Neuronal stem cell (in vitro differentiated cells): ENCODE measurements at regions not wholly inside any gene's neighbourhood (a gene's known extent, or its start where the extent isn't known, plus 50 kb on each side); places are given as distances from the start of the nearest gene placed in this dataset.

Source experiments
- DNase-seq: peaks from one replicate; pipeline ENCODE4 v3.0.0-alpha.2; 2013; ENCODE audit warnings: low spot score
- H2AFZ ChIP-seq: one replicate; pipeline ENCODE4 v1.6.1; 2013; ENCODE audit warnings: mild to moderate bottlenecking, low read length, inconsistent platforms
- H2AK5ac ChIP-seq: 2 replicates; pipeline ENCODE4 v1.6.1; 2013; ENCODE audit warnings: low read depth, mild to moderate bottlenecking, inconsistent platforms, low read length, moderate library complexity, mixed read lengths
- H2BK120ac ChIP-seq: 2 replicates; pipeline ENCODE4 v1.6.1; 2013; ENCODE audit warnings: low read depth, mild to moderate bottlenecking, inconsistent platforms, low read length, moderate library complexity, mixed read lengths
- H2BK12ac ChIP-seq: one replicate; pipeline ENCODE4 v1.6.1; 2013; ENCODE audit warnings: low read length, inconsistent platforms
- H2BK15ac ChIP-seq: 2 replicates; pipeline ENCODE4 v1.6.1; 2013; ENCODE audit warnings: mild to moderate bottlenecking, low read length, inconsistent platforms, mixed read lengths
- H2BK5ac ChIP-seq: one replicate; pipeline ENCODE4 v1.6.1; 2013; ENCODE audit warnings: inconsistent platforms, mild to moderate bottlenecking, low read length, moderate library complexity
- H3K14ac ChIP-seq: one replicate; pipeline ENCODE4 v1.6.1; 2013; ENCODE audit warnings: low read length, inconsistent platforms
- H3K18ac ChIP-seq: 2 replicates; pipeline ENCODE4 v1.6.1; 2013; ENCODE audit warnings: low read length, inconsistent platforms
- H3K23ac ChIP-seq: 2 replicates; pipeline ENCODE4 v1.6.1; 2013; ENCODE audit warnings: low read depth, mild to moderate bottlenecking, mixed read lengths, low read length, inconsistent platforms; ENCODE audit not compliant: poor library complexity
- H3K27ac ChIP-seq: replicated peaks from 3 replicates; pipeline ENCODE4 v1.5.1; 2013; ENCODE audit warnings: low read length, inconsistent platforms
- H3K27me3 ChIP-seq, 3 experiments: 2 replicates each; pipeline ENCODE4 v1.6.1; 2013; ENCODE audit warnings: low read length in 3 of 3, mild to moderate bottlenecking in 2 of 3, inconsistent platforms in 1 of 3, low read depth in 1 of 3, mixed read lengths in 1 of 3, moderate library complexity in 1 of 3; ENCODE audit not compliant: control insufficient read depth in 3 of 3, insufficient read depth in 3 of 3
- H3K36me3 ChIP-seq, 2 donors: replicated peaks in 1 of 2; 2 replicates each; pipeline ENCODE4 v1.6.1; 2013; ENCODE audit warnings: low read length in 2 of 2; ENCODE audit not compliant: control insufficient read depth in 2 of 2, insufficient read depth in 2 of 2
- H3K4ac ChIP-seq: 2 replicates; pipeline ENCODE4 v1.6.1; 2013; ENCODE audit warnings: inconsistent platforms, mild to moderate bottlenecking, low read length, moderate library complexity
- H3K4me1 ChIP-seq, 2 donors: 1 replicate in 1 of 2; 2 replicates in 1 of 2; pipeline ENCODE4 v1.6.1; 2013; ENCODE audit warnings: low read length in 2 of 2, low read depth in 1 of 2; ENCODE audit not compliant: control insufficient read depth in 2 of 2, insufficient read depth in 1 of 2
- H3K4me2 ChIP-seq: one replicate; pipeline ENCODE4 v1.6.1; 2013; ENCODE audit warnings: mild to moderate bottlenecking, low read length, inconsistent platforms; ENCODE audit not compliant: insufficient read depth, poor library complexity, severe bottlenecking
- H3K4me3 ChIP-seq, 2 donors: 2 replicates each; pipeline ENCODE4 v1.5.1; 2013; ENCODE audit warnings: low read length in 2 of 2, mild to moderate bottlenecking in 2 of 2, inconsistent platforms in 1 of 2, moderate library complexity in 1 of 2
- H3K79me1 ChIP-seq: one replicate; pipeline ENCODE4 v1.6.1; 2013; ENCODE audit warnings: low read depth, mild to moderate bottlenecking, inconsistent platforms, low read length, moderate library complexity
- H3K9ac ChIP-seq: one replicate; pipeline ENCODE4 v1.6.1; 2013; ENCODE audit warnings: mild to moderate bottlenecking, low read depth, low read length, inconsistent platforms; ENCODE audit not compliant: poor library complexity
- H3K9me3 ChIP-seq, 2 donors: replicated peaks in 1 of 2; 2 replicates each; pipeline versions ENCODE3 to v1.6.1; 2013; ENCODE audit warnings: low read length in 2 of 2, mild to moderate bottlenecking in 2 of 2, inconsistent platforms in 1 of 2, low read depth in 1 of 2, mixed read lengths in 1 of 2, moderate library complexity in 1 of 2; ENCODE audit not compliant: control insufficient read depth in 2 of 2, insufficient read depth in 1 of 2
- H4K8ac ChIP-seq: one replicate; pipeline ENCODE4 v1.6.1; 2013; ENCODE audit warnings: low read depth, mild to moderate bottlenecking, inconsistent platforms, low read length, moderate library complexity
- H4K91ac ChIP-seq: one replicate; pipeline ENCODE4 v1.6.1; 2013; ENCODE audit warnings: low read length, low read depth, mild to moderate bottlenecking, inconsistent platforms; ENCODE audit not compliant: poor library complexity
- WGBS, 2 donors: extraction: QIAGEN DNeasy Blood & Tissue Kit; methylation state at CpG; one replicate each; pipeline ENCODE4 v1.1.7; 2013; ENCODE audit warnings: missing lambda C conversion rate in 2 of 2, mixed read lengths in 1 of 2; ENCODE audit not compliant: insufficient read length in 2 of 2, insufficient replicate concordance in 1 of 2; ENCODE audit errors: extremely low coverage in 2 of 2; 5-methylcytosine and 5-hydroxymethylcytosine counted together

DNA sequence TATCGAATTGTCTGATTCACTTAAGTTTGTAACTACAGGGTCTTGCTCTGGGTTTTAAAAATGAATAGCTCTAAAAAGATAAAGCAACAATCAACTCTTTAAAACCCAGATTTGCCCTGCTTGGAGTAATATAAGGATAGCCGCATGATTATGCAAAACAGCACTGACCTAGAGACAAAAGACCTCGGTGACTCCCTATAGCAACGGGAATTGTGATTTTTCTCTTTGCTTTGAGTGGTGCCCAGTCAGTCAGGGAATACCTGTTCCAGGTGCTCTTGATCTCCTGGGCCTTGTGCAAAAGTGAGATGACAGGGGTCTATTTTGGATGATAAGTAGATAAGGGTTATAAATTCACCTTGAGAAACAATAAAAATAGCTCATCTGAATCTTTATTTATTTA, 336.3 kb upstream of the NOX3 start:
- no peaks in the 10 kb centered on the region for H3K27me3 ChIP-seq
- H4K8ac ChIP-seq = no peak overlapping the region
- H3K36me3 ChIP-seq = peaks cover 0 to 2% of the 10 kb centered on the region in 2 donors
- no peak overlapping the region for H3K4me2 ChIP-seq
- no peak overlapping the region for H3K27ac ChIP-seq
- H2BK15ac ChIP-seq = no peak overlapping the region
- H3K9me3 ChIP-seq = peaks cover 0 to 4% of the 10 kb centered on the region in 2 donors
- no CpG with 5 or more reads among the region's 4 CpGs for WGBS, 2 donors
- no peak overlapping the region for H2AK5ac ChIP-seq
- no peak overlapping the region for H3K14ac ChIP-seq
- no peak overlapping the region for H3K4me3 ChIP-seq
- no peaks in the 10 kb centered on the region for H3K4me1 ChIP-seq
- no peak overlapping the region for H3K18ac ChIP-seq
- no peak overlapping the region for H2BK12ac ChIP-seq
- H2BK120ac ChIP-seq = no peak overlapping the region
- H3K9ac ChIP-seq = no peak overlapping the region
- no peak overlapping the region for H3K4ac ChIP-seq
- H3K23ac ChIP-seq = no peak overlapping the region
- no peak overlapping the region for H2BK5ac ChIP-seq
- H3K79me1 ChIP-seq = no peaks in the 10 kb centered on the region
- no peak overlapping the region for H4K91ac ChIP-seq
- no peak overlapping the region for H2AFZ ChIP-seq
- no peak for DNase-seq

DNA sequence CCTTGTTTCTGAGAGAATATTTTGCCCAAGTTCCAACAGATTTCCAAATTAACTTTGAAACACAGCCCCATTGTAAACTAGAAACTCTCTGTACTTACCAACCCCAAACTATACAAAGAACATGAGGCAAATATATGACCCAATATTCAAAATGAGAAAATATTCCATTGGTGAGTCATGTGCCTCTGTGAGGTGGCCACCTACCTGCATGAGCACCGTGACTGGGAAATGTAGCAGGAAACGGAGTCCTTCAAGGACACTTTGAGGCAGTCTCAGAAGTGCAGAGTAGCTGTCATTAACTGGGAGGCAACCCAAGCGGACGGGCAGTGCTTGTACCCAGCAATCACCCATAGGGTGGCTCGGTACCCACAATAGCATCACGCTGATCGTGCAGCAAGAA, 335.5 kb upstream of the NOX3 start:
- no peaks in the 10 kb centered on the region for H3K4me1 ChIP-seq
- H3K23ac ChIP-seq = no peak overlapping the region
- H3K4me3 ChIP-seq = peak overlapping the region in 1 of 2 donors; percentile 25
- no peaks in the 10 kb centered on the region for H3K27me3 ChIP-seq
- H4K91ac ChIP-seq = no peak overlapping the region
- DNase-seq = no peak
- H3K9me3 ChIP-seq = peaks cover 0 to 4% of the 10 kb centered on the region in 2 donors
- H2BK120ac ChIP-seq = no peak overlapping the region
- H3K18ac ChIP-seq = no peak overlapping the region
- H3K4me2 ChIP-seq = no peak overlapping the region
- no peak overlapping the region for H3K14ac ChIP-seq
- no CpG with 5 or more reads among the region's 7 CpGs for WGBS, 2 donors
- H3K36me3 ChIP-seq = peaks cover 0 to 2% of the 10 kb centered on the region in 2 donors
- no peak overlapping the region for H3K27ac ChIP-seq
- no peak overlapping the region for H4K8ac ChIP-seq
- H3K4ac ChIP-seq = no peak overlapping the region
- no peak overlapping the region for H3K9ac ChIP-seq
- no peak overlapping the region for H2AK5ac ChIP-seq
- H2BK12ac ChIP-seq = no peak overlapping the region
- no peaks in the 10 kb centered on the region for H3K79me1 ChIP-seq
- no peak overlapping the region for H2BK15ac ChIP-seq
- no peak overlapping the region for H2AFZ ChIP-seq
- no peak overlapping the region for H2BK5ac ChIP-seq

DNA sequence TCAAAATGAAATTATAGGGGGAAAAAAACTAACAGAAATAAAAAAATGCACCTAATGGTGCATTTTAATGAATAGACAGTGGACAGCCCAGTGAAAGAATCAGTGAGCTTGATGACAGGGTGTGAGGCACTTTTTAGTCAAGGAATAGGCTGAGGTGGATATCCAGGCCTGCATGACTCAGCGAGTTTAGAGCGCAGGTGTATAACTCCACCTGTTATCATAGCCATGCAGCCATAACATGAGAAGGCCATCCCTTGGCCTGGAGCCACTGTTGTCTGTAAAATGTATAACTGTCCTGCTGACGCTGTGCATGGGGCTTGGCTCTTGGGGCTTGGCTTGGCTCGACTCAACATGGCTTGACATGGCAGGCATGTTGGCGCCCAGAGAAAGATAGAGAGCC, 331.5 kb upstream of the NOX3 start:
- Histone ChIP-seq H3K18ac (no peak overlapping the region), H3K4me3 (peak overlapping the region in 1 of 2 donors; percentile 5), H4K91ac (peak overlapping the region; percentile 9), H2AFZ (no peak overlapping the region), H3K79me1 (no peaks in the 10 kb centered on the region), H2BK120ac (no peak overlapping the region), H2BK12ac (no peak overlapping the region), H3K4me2 (no peak overlapping the region), H3K4ac (no peak overlapping the region), H3K27me3 (no peaks in the 10 kb centered on the region), H3K36me3 (peaks cover 0 to 2% of the 10 kb centered on the region in 2 donors), H3K9ac (peak overlapping the region; percentile 16), H4K8ac (no peak overlapping the region), H2AK5ac (no peak overlapping the region), H3K27ac (no peak overlapping the region), H3K14ac (no peak overlapping the region), H2BK5ac (no peak overlapping the region), H3K23ac (no peak overlapping the region), H3K9me3 (peaks cover 0 to 4% of the 10 kb centered on the region in 2 donors), H3K4me1 (no peaks in the 10 kb centered on the region), H2BK15ac (no peak overlapping the region)
- no CpG with 5 or more reads among the region's 5 CpGs for WGBS, 2 donors
- no peak for DNase-seq

DNA sequence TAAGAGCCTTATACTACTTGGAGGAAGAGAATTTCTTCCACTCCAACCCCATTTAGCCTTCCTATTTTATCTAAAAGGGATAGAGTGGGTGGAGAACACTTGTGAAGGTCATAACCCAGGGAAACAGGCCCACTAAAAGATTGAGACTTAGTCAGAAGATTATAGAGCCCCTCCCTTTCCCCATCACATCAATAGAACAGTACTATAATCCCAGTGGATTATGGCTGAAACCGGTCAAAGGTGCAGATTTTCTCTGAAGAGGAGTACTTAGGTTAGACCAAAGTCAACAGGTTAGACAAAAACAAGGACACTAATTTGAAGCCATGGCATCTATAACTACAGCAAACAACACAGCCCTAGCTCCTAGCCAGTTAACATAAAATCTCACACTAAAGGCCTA, 330.9 kb upstream of the NOX3 start:
- Histone ChIP-seq H3K4me1 (no peaks in the 10 kb centered on the region), H2AFZ (no peak overlapping the region), H4K91ac (no peak overlapping the region), H3K23ac (no peak overlapping the region), H2BK120ac (no peak overlapping the region), H3K18ac (no peak overlapping the region), H3K9ac (no peak overlapping the region), H2AK5ac (no peak overlapping the region), H2BK12ac (no peak overlapping the region), H3K36me3 (peaks cover 0 to 2% of the 10 kb centered on the region in 2 donors), H3K79me1 (no peaks in the 10 kb centered on the region), H2BK5ac (no peak overlapping the region), H4K8ac (no peak overlapping the region), H3K4me2 (no peak overlapping the region), H3K4me3 (no peak overlapping the region), H3K4ac (no peak overlapping the region), H3K27me3 (no peaks in the 10 kb centered on the region), H3K14ac (no peak overlapping the region), H3K9me3 (peaks cover 0 to 4% of the 10 kb centered on the region in 2 donors), H3K27ac (no peak overlapping the region), H2BK15ac (no peak overlapping the region)
- no CpG with 5 or more reads among the region's 1 CpG for WGBS, 2 donors
- DNase-seq = no peak
